Spinal cord (tissue), 10 donors: ENCODE measurements at regions not wholly inside any gene's neighbourhood (a gene's known extent, or its start where the extent isn't known, plus 50 kb on each side); places are given as distances from the start of the nearest gene placed in this dataset. TPM values are rescaled to one million over a fixed set of nuclear protein-coding genes. Genes with fewer than 3 reads are reported as not detected.
"Not testable (repeated sequence)": the region's sequence is repeated elsewhere in the genome, so short reads cannot be mapped to it uniquely, and the experiment has no call there.

ENCODE experiments used
- DNase-seq, 6 donors: peaks; one replicate each; pipeline versions ENCODE4 v3.0.0 to v3.0.0-alpha.2; 2013 to 2015; ENCODE audit warnings: low spot score in 6 of 6, low read depth in 4 of 6
- H3K27ac ChIP-seq: one replicate; pipeline ENCODE4 v1.5.1; 2013; ENCODE audit warnings: low read depth, low read length, control low read depth
- H3K27me3 ChIP-seq: one replicate; pipeline ENCODE4 v1.6.1; 2013; ENCODE audit warnings: low read length; ENCODE audit not compliant: control insufficient read depth, insufficient read depth
- H3K36me3 ChIP-seq: one replicate; pipeline ENCODE4 v1.6.1; 2013; ENCODE audit warnings: low read length; ENCODE audit not compliant: control insufficient read depth, insufficient read depth
- H3K4me1 ChIP-seq: one replicate; pipeline ENCODE4 v1.6.1; 2013; ENCODE audit warnings: low read length; ENCODE audit not compliant: control insufficient read depth, insufficient read depth
- H3K4me3 ChIP-seq: one replicate; pipeline ENCODE4 v1.5.1; 2013; ENCODE audit warnings: low read depth, low read length, control low read depth
- H3K9me3 ChIP-seq: one replicate; pipeline ENCODE4 v1.6.1; 2013; ENCODE audit warnings: low read length; ENCODE audit not compliant: control insufficient read depth, insufficient read depth
- WGBS: methylation state at CpG from one replicate; pipeline ENCODE4 v1.1.5; 2013; ENCODE audit warnings: missing lambda C conversion rate; ENCODE audit not compliant: insufficient coverage; 5-methylcytosine and 5-hydroxymethylcytosine counted together
- small RNA-seq: library from RNA; depleted of rRNA; stranded (forward); fragments of <200 nt; gene quantifications from one replicate; pipeline ENCODE3, GENCODE V24; 2014; ENCODE audit warnings: low replicate concordance
- donor health status: healthy.

DNA sequence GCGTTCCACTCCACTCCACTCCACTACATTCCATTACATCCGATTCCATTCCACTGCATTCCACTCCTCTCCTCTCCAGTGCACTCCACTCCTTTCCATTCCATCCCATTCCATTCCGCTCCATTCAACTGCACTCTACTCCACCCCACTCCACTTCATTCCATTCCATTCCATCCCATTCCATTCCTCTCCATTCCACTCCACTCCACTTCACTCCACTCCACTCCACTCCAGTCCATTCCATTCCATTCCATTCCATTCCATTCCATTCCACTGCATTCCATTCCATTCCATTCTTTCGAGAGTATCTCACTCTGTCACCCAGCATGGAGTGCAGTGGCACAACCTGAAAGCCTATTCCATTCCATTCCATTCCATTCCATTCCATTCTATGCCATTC is 637.5 kb downstream of the TP53TG3F start:
- not testable (repeated sequence) for H3K4me3 ChIP-seq, H3K4me1 ChIP-seq, H3K27me3 ChIP-seq, H3K27ac ChIP-seq, H3K36me3 ChIP-seq, DNase-seq
- peaks cover 12% of the 10 kb centered on the region for H3K9me3 ChIP-seq
- WGBS: 57% methylated on average over 4 of the region's 4 CpGs

GRCh38 chr16:34097326-34097725 is 637.9 kb downstream of the TP53TG3F start:
- not testable (repeated sequence) for H3K27me3 ChIP-seq, H3K4me1 ChIP-seq, H3K36me3 ChIP-seq, H3K27ac ChIP-seq, H3K4me3 ChIP-seq
- WGBS: 80% methylated on average over 3 of the region's 3 CpGs
- peak in 1 of 6 donors; percentile 8 for DNase-seq
- H3K9me3 ChIP-seq: peaks cover 10% of the 10 kb centered on the region

- H3K36me3 ChIP-seq, H3K4me3 ChIP-seq, H3K9me3 ChIP-seq, H3K4me1 ChIP-seq, H3K27ac ChIP-seq, DNase-seq, H3K27me3 ChIP-seq: not testable (repeated sequence)
These were observed 638.6 kb downstream of the TP53TG3F start for GRCh38 chr16:34098033-34098432.

- not testable (repeated sequence) for H3K27ac ChIP-seq, DNase-seq, H3K27me3 ChIP-seq, H3K9me3 ChIP-seq, H3K4me1 ChIP-seq, H3K4me3 ChIP-seq, H3K36me3 ChIP-seq
- 25% methylated on average over 2 of the region's 2 CpGs for WGBS
These were observed 639.6 kb downstream of the TP53TG3F start for GRCh38 chr16:34099028-34099427.

Small RNAs in the stretch of these regions (small RNA-seq; reads per million reads assigned to genes)
- gene AC133561.3 (not detected), gene AC133561.4 (not detected), gene AC140658.4 (not detected)
